ENCODE measurements at regions not wholly inside any gene's neighbourhood (a gene's known extent, or its start where the extent isn't known, plus 50 kb on each side); places are given as distances from the start of the nearest gene placed in this dataset.

GRCh38 chr9:13876741-13877140 lies 437.2 kb downstream of the NFIB start:
- H3K36me3 ChIP-seq, result no peaks in the 10 kb centered on the region
- WGBS, 5 donors, result 79 to 94% (median 85%) methylated on average over 1 of the region's 1 CpG
- no peak overlapping the region for H3K27ac ChIP-seq
- DNase-seq, result no peak
- H3K27me3 ChIP-seq, result no peaks in the 10 kb centered on the region
- H3K4me1 ChIP-seq, result no peaks in the 10 kb centered on the region
- H3K9me3 ChIP-seq, result peaks cover 0 to 10% (median 7%) of the 10 kb centered on the region in 4 donors
- TF ChIP-seq POLR2A (IDR thresholded peaks at IDR 0.05) (no peak), POLR2AphosphoS5 (IDR thresholded peaks at IDR 0.05) (no peak), EP300 (IDR thresholded peaks at IDR 0.05) (no peak)
- TF ChIP-seq, protein P1, sequence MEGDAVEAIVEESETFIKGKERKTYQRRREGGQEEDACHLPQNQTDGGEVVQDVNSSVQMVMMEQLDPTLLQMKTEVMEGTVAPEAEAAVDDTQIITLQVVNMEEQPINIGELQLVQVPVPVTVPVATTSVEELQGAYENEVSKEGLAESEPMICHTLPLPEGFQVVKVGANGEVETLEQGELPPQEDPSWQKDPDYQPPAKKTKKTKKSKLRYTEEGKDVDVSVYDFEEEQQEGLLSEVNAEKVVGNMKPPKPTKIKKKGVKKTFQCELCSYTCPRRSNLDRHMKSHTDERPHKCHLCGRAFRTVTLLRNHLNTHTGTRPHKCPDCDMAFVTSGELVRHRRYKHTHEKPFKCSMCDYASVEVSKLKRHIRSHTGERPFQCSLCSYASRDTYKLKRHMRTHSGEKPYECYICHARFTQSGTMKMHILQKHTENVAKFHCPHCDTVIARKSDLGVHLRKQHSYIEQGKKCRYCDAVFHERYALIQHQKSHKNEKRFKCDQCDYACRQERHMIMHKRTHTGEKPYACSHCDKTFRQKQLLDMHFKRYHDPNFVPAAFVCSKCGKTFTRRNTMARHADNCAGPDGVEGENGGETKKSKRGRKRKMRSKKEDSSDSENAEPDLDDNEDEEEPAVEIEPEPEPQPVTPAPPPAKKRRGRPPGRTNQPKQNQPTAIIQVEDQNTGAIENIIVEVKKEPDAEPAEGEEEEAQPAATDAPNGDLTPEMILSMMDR (IDR thresholded peaks at IDR 0.05), result no peak
- no peak overlapping the region for H3K4me3 ChIP-seq
- intact Hi-C loops (cut with DNase I; ENCODE audit: low total_unique reads), result no loop called here

DNA sequence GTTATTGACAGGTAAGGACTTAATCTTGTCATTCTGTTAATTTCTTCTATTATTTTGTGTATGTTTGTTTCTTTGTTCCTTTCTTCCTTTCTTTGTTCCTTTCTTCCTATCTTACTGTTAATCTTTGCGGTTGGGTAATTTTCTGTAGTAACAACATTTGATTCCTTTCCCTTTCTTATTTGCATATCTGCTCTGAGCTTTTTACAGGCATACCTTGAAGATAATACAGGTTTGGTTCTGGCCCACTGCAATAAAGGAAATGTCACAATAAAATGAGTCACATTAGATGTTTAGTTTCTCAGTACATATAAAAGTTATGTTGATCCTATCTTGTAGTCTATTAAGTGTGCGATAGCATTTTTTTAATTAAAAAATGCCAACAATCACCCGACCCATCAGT lies 440.7 kb downstream of the NFIB start:
- H3K4me3 ChIP-seq, result no peak overlapping the region
- TF ChIP-seq POLR2AphosphoS5 (IDR thresholded peaks at IDR 0.05) (no peak), POLR2A (IDR thresholded peaks at IDR 0.05) (no peak), EP300 (IDR thresholded peaks at IDR 0.05) (no peak)
- TF ChIP-seq, protein P1 (IDR thresholded peaks at IDR 0.05), result no peak
- no peaks in the 10 kb centered on the region for H3K4me1 ChIP-seq
- intact Hi-C loops (cut with DNase I; ENCODE audit: low total_unique reads), result no loop called here
- H3K27ac ChIP-seq, result no peak overlapping the region
- WGBS, 5 donors, result 90 to 97% (median 93%) methylated on average over 3 of the region's 3 CpGs
- no peaks in the 10 kb centered on the region for H3K27me3 ChIP-seq
- DNase-seq, result no peak
- H3K36me3 ChIP-seq, result no peaks in the 10 kb centered on the region
- peaks cover 0 to 18% (median 7%) of the 10 kb centered on the region in 4 donors for H3K9me3 ChIP-seq

GRCh38 chr9:13868336-13868735 lies 445.6 kb downstream of the NFIB start:
- H3K4me1 ChIP-seq, result peaks cover 0 to 3% (median 0%) of the 10 kb centered on the region in 4 donors
- H3K27me3 ChIP-seq, result no peaks in the 10 kb centered on the region
- no peak for DNase-seq
- H3K27ac ChIP-seq, result no peak overlapping the region
- 77 to 89% (median 81%) methylated on average over 4 of the region's 4 CpGs for WGBS, 5 donors
- H3K9me3 ChIP-seq, result peaks cover 0 to 8% (median 0%) of the 10 kb centered on the region in 4 donors
- no peaks in the 10 kb centered on the region for H3K36me3 ChIP-seq
- intact Hi-C loops (cut with DNase I; ENCODE audit: low total_unique reads), result no loop called here
- no peak for TF ChIP-seq EP300 (IDR thresholded peaks at IDR 0.05)
- no peak for TF ChIP-seq POLR2AphosphoS5 (IDR thresholded peaks at IDR 0.05)
- TF ChIP-seq, protein P1 (IDR thresholded peaks at IDR 0.05), result no peak
- H3K4me3 ChIP-seq, result no peak overlapping the region

- TF ChIP-seq POLR2AphosphoS5 (IDR thresholded peaks at IDR 0.05) (no peak), EP300 (IDR thresholded peaks at IDR 0.05) (no peak), POLR2A (IDR thresholded peaks at IDR 0.05) (no peak)
- TF ChIP-seq, protein P1 (IDR thresholded peaks at IDR 0.05), result no peak
- H3K4me1 ChIP-seq, result peaks cover 0 to 14% (median 4%) of the 10 kb centered on the region in 4 donors
- no peak overlapping the region for H3K4me3 ChIP-seq
- H3K36me3 ChIP-seq, result no peaks in the 10 kb centered on the region
- no peak for DNase-seq
- intact Hi-C loops (cut with DNase I; ENCODE audit: low total_unique reads), result no loop called here
- 54 to 75% (median 69%) methylated on average over 1 of the region's 1 CpG for WGBS, 5 donors
- no peak overlapping the region for H3K27ac ChIP-seq
- H3K9me3 ChIP-seq, result peaks cover 0 to 7% (median 0%) of the 10 kb centered on the region in 4 donors
- H3K27me3 ChIP-seq, result no peaks in the 10 kb centered on the region
Observed at GRCh38 chr9:13865869-13866268, 448.1 kb downstream of the NFIB start.

Measured in stomach (tissue), 8 donors.